Activated T-cell treated with anti-CD3 and anti-CD28 coated beads for 1 hour (primary cell): ENCODE measurements at regions not wholly inside any gene's neighbourhood (a gene's known extent, or its start where the extent isn't known, plus 50 kb on each side); places are given as distances from the start of the nearest gene placed in this dataset.
"Not testable (repeated sequence)": the region's sequence is repeated elsewhere in the genome, so short reads cannot be mapped to it uniquely, and the experiment has no call there.

Experiments
- DNase-seq: peaks from one replicate; pipeline ENCODE4 v3.0.0-alpha.2; 2020; ENCODE audit warnings: low read depth

DNA sequence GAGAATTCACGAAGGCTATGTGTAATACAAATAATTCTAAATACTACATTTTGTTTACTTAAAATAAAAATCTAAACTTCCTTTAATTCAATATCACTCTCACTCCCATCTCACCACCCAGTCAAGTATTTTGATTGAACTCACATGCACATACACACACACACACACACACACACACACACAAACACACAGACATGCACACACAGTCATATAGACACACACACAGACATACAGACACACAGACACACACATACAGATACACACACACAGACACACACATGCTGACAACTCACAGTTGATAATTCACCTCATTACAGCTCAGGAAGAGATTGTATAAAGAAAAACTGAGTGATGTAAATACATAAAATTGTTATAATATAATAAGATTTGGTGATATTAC is 559.8 kb upstream of the SLC35B3 start:
- DNase-seq, result no peak

GRCh38 chr6:8993111-8993510 is 557.8 kb upstream of the SLC35B3 start:
- no peak for DNase-seq

DNA sequence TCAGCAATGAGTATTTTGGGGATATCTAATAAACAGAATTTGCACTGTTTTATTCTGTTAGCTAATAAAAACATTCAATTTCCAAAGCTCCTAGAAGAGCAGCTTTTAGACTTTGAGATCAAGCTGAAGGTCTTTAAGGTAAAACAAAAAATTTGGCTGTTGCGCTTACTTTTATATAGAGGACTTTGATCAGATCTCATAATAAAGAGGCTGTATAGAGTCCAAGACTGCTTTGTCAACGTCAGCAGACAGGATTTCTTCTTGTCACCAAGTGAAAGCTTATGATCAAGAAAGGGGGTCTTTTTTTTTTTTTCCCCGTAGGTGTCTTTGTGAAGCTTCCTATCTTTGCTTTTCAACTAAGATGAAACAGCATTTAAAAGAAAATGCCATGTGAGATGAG is 556.5 kb upstream of the SLC35B3 start:
- no peak for DNase-seq

- DNase-seq, result no peak
Measured at GRCh38 chr6:8990075-8990474, 554.7 kb upstream of the SLC35B3 start.

DNA sequence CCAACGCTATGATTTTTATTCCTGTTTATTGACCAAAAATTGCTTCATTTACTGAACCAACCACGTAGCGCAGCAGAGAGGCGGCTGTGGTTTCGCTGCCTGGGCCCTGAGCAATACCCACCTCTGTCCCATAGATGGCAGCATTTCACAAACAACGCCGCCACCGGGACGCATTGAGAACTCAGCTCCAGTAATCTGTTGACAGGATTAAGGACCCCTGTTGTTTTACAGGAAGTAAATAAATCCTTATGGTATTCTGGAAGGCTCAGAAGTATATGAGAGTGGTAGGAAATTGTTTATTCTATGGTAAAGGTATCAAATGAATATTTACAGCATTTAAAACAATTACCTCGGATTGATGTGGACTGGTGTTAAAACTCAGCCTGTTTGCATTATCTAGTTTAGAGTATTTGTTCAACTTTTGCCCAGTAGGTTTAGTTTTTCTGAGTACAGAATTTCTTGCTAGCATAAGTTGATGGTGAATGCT is 547.9 kb upstream of the SLC35B3 start:
- peak; percentile 33 for DNase-seq

- no peak for DNase-seq
Measured at GRCh38 chr6:8982668-8983067, 547.3 kb upstream of the SLC35B3 start.

- no peak for DNase-seq
Measured at GRCh38 chr6:8973395-8973794, 538.0 kb upstream of the SLC35B3 start.

DNA sequence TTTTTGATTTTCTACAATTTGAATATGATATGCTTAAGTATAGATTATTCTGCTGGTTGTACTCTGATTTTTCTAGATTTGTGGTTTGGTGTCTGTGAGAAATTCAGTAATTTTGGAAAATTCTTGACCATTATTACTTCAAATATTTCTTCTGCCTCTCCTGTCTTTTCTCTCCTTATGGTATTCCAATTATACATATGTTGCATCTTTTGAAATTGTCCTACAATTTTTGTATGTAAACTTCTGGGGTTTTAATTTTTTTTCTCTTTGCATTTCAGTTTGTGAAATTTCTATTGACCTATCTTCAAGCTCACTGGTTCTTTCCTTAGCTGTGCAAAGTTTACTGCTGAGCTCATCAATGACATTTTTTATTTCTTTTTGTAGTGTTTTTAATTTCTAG is 534.4 kb upstream of the SLC35B3 start:
- DNase-seq, result no peak

DNA sequence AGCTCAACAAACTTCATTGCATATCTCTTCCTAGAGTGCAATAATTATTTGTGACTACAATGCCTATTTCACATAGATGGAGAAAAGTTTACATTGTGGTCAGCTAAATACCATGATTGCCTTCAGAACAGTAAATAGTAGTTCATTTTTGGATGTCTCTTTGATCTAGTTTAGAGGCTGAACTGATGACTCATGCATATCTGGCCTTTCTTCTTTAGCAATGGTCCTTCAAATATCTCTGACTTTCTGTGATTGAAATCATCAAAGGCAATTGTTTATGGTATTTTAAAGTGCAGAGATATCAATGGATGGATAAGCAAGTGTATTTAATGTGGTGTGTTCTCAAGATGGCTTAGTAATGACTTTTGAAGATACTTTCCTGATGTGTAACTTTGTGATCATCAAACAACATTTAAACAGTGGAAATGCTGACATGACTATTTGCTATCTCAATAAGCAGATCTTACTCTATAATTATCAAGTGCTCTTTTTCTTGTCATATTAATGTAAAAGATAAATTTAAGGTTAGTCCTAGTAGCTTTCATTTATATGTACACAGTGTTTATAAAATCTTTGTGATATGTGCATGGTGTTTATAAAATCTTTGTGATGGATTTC is 523.7 kb upstream of the SLC35B3 start:
- no peak for DNase-seq

- DNase-seq, result no peak
Measured at GRCh38 chr6:8953310-8953709, 518.0 kb upstream of the SLC35B3 start.

- DNase-seq, result no peak
Measured at GRCh38 chr6:8948733-8949132, 513.4 kb upstream of the SLC35B3 start.

- no peak for DNase-seq
Measured at GRCh38 chr6:8947900-8948299, 512.6 kb upstream of the SLC35B3 start.

- no peak for DNase-seq
Measured at GRCh38 chr6:8944548-8944947, 509.2 kb upstream of the SLC35B3 start.

- DNase-seq, result no peak
Measured at GRCh38 chr6:8943073-8943472, 507.7 kb upstream of the SLC35B3 start.

- no peak for DNase-seq
Measured at GRCh38 chr6:8941577-8941976, 506.2 kb upstream of the SLC35B3 start.

DNA sequence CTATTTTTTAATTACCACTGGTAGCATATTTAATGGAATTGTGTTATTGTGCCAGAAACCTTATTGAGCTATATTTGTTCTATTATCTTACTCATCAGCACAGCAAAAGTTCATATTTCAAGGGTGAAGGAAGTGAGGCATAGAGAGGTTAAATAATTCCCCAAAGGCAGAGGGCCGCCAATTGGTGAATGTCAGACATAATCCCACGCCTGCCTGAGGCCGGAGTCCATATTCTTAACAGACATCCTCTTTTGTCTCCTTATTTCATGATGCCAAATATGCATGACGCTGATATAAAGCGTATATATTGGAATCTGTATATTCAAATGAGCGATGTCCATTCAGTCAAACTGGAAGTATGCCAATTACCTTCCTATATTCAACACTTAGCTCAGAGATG is 505.0 kb upstream of the SLC35B3 start:
- DNase-seq, result no peak

- no peak for DNase-seq
Measured at GRCh38 chr6:8939615-8940014, 504.3 kb upstream of the SLC35B3 start.

- no peak for DNase-seq
Measured at GRCh38 chr6:8934318-8934717, 499.0 kb upstream of the SLC35B3 start.

- no peak for DNase-seq
Measured at GRCh38 chr6:8930009-8930408, 494.7 kb upstream of the SLC35B3 start.

- not testable (repeated sequence) for DNase-seq
Measured at GRCh38 chr6:8920244-8920643, 484.9 kb upstream of the SLC35B3 start.

DNA sequence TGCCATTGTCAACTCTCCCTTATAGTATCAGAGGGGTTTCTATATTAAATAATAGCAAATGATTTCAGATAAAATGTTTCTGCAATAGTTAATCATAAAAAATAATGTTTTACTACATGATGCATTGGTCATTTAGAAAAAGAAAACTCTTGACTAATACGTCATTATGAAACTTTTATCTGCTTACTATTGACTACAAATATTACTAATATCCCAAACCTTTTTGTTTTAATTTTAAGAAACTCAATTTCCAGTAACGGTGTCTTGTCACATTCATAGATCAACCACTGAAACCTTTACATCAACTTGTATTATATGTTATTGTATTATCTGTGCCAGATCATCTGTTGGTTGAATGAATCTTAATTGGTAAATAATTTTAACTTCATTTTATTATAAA is 482.9 kb upstream of the SLC35B3 start:
- no peak for DNase-seq

DNA sequence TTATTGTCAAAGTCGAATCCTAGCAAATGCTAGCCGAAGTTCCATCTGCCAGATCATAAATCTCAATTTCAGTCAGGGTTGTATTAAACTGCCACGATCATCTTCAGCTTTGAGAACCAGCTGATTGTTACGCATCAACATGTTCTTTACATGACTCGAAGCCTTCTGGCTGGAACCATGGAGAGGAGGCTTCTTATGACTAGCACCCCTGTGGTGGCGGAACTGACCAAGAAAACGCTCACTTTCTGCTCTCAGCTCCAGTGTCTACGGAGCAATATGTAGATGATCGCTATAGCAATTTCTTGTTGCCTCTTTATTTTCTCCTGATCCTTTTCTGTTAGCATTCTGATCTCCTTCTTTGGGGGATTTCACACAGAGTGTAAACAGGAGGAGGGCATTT is 479.4 kb upstream of the SLC35B3 start:
- DNase-seq, result no peak

DNA sequence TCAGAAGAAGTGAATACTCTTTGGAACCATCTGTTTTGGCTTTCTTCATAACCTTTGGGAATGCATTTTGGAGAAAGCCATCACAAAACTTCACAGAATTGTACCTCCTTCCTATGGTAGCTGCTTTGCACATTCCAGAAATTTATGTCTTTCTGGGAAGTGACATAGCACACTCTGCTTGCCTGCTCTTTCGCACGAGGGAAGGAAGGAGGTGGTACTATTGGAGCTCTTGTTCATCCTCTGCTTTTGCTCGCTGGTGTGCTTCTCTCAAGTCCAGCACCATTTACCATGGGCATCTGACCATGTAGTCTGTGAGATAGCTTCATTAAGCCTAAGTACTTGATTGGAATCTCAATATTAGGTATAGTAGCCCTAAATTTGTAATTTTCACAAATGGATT is 473.3 kb upstream of the SLC35B3 start:
- DNase-seq, result no peak

GRCh38 chr6:8906699-8907098 is 471.4 kb upstream of the SLC35B3 start:
- no peak for DNase-seq

DNA sequence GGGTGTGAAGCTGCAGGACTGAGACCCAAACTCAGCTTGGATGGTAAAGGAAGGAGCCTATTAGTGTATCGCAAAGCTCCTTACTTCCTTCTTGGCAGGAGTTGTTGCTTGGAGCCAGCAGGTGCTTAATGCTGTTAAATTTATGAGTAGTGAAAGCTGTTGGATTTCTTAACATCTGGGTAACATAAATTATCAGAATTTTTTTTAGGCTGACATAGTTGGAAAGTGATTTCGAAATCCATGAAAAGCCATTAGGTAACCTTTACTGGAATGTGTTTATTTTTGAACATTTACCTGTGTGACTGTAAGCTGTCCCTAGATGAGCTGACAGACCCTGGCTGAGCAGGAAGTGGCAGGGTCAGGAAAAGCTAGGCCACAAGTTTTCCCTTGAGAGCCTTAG is 470.4 kb upstream of the SLC35B3 start:
- no peak for DNase-seq
